HG03565 (cell line): ENCODE measurements at regions not wholly inside any gene's neighbourhood (a gene's known extent, or its start where the extent isn't known, plus 50 kb on each side); places are given as distances from the start of the nearest gene placed in this dataset.

Experiments
- ATAC-seq: cut with Tn5 transposase; IDR thresholded peaks from one replicate; pipeline ENCODE4 v1.9.1; 2021; ENCODE audit warnings: mild to moderate bottlenecking, moderate library complexity; ENCODE audit not compliant: unreplicated experiment

DNA sequence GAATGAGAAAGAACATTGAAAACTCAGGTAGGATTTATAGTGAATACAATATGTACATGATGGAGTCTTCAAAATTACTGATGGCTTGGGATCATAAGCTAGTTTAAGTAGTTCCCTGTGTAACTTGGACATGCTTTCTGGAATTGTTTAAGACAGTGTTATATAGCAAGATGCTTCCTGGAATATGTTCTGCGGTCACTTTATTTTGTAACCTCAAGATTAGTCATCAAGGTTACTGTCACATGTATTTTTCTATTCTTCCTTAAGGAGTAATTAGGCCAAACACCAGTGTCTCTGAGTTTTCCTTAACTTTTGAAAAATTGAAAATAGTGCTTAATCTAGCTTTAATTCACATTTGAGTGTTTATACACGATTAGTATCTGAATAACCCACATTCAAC is 760.3 kb upstream of the ARRDC4 start:
- ATAC-seq, result no peak

DNA sequence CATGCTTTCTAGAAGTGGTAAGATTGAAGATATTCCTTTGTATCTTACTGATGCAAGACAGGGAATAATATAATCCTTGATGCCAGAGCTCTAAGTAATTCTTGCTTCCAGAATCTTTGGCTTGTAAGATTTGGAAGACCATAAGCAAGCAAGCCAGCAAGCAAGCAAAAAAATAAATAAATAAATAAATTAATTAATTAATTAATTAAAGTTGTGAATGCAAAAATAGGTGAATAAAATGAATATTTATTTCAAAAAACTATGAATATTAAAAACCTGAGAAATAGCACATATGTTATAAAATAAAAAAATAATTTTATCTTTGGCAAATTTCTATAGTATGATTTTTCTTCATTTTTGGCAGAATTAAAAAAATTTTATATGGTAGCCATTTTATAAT is 750.2 kb upstream of the ARRDC4 start:
- no peak for ATAC-seq

- no peak for ATAC-seq
Measured at GRCh38 chr15:97215629-97216028, 744.9 kb upstream of the ARRDC4 start.

DNA sequence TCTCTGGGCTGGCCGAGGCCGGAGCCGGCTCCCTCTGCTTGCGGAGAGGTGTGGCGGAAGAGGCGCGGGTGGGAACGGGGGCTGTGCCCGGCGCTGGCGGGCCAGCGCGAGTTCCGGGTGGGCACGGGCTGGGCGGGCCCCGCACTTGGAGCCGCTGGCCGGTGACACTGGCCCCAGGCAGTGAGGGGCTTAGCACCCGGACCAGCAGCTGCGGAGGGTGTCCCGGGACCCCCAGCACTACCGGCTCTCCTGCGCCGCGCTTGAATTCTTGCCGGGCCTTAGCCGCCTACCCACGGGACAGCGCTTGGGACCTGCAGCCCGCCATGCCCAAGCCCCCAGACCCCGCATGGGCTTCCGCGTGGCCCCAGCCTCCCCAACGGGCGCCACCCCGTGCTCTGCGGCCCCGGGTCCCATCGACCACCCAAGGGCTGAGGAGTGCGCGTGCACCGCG is 736.3 kb upstream of the ARRDC4 start:
- ATAC-seq, result no peak

DNA sequence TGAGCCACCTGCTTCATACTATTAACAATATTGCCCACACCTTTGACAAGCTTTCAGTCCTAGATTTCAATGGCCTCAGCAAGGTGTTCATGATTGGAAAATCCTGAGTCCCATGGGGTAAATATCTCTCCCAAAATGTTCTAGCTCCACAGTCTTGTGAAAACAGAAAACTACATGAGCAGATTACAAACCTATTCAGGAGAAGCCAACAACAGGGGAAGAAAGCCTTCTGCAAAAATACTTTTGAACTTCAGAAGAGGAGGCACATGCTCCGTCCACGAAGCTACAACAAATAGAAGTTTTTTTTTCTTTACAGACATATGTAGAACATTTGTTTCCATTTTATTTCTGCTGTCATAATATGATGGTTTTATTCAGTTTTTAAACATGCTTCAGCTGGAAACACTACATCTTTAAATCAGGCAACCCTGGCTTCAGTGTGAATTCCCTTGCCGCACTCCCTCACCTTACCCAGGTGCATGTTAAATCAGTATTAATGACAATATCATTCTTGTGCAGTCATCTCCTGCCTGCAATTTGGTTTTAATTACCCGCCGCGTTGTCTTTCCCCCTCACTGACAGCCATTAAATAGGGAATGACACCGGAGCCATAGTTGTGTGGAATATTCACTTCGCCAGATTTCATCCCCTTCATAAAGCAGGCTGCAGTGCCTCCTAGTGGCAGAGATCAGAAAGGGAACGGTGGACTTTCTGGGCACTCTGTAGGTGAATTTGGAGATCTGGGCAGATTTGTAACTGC is 725.5 kb upstream of the ARRDC4 start:
- ATAC-seq, result no peak

DNA sequence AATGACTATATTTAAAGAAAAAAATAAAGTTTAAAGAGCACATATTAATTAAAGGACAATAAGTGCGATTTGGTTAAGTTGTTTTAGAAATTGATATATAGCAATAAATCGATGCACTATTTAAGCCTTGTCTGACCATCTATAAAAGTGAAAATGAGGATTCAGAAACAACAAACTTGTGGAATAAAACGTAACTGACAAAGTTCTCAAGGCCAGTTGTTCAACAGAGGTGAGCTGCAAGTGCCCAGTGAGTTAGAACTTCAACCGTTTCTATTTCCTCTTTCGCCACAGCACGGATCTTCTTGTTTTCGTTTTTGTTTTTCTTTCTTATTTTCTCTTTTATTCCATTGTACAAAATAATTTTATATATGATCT is 724.9 kb upstream of the ARRDC4 start:
- no peak for ATAC-seq

GRCh38 chr15:97236140-97236539 is 724.4 kb upstream of the ARRDC4 start:
- ATAC-seq, result no peak

DNA sequence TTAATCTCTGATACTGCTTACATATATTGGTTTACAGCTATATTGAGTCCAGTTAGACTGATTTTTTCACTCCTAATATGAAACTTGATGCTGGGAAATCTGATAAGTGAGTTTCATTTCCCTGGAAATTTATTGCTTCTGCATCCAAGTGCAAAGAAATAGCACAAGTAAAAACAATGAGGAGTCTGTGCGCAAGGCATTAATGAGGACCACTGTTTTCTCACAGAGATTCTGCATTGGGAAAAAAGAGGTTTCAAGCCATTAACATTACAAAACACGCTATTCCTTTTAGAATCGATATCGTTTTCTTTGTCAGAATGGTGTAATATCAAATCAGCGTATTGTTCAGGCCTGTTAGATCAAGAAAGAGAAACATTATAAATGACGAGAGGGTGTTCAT is 723.3 kb upstream of the ARRDC4 start:
- ATAC-seq, result no peak

DNA sequence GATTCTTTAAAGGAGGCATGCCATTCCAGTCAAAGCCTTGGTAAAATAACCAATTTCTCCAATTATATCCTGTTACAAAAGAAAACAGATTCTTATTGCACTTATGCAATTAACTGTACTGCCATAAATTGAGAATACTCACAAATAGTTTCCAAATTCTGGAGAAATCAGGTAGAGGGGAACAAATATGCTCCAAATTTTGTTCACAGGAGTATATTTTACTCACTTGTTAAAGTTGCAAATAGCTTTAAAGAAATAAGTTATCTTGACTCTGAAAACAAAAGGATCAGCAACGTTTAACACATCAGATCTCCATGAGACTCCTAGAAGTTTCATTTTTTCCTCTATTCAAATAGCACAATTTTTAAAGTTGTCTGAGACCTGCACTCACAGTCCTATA is 712.1 kb upstream of the ARRDC4 start:
- ATAC-seq, result no peak

- no peak for ATAC-seq
Measured at GRCh38 chr15:97259943-97260342, 700.6 kb upstream of the ARRDC4 start.

- no peak for ATAC-seq
Measured at GRCh38 chr15:97301166-97301565, 659.3 kb upstream of the ARRDC4 start.

DNA sequence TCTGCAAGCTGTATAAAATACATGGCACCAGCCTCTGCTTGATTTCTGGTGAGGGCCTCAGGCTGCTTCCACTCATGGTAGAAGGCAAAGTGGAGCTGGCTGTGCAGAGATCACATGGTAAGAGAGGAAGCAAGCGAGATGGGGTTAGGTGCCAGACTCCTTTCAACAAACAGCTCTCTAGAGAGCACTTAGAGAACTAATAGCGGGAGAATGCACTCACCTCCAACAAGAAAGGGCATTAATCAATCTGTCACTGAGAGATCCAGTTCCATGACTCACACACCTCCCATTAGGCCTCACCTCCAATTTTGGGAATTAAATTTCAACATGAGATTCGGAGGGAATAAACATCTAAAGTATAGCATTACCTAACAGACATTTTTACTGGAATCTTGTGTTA is 644.1 kb upstream of the ARRDC4 start:
- ATAC-seq, result no peak

DNA sequence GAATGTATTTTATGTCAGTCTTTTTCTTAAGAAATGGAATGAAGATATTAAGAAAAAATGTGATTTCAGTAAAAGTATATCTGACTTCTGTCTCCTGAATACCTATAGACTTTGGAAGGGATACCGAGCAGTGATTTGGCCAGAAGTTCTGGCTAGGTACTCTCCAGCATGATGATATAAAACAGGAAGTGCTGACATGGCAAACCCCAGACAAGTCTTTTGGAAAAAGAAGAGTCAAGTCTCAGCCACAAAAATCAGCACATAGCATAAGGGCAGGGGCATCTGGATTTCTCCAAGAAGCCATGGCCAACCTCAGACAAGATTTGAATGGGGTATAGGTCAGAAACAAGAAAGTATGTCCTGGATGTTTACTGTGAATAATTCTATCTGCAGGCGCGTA is 643.3 kb upstream of the ARRDC4 start:
- ATAC-seq, result no peak

- ATAC-seq, result no peak
Measured at GRCh38 chr15:97319291-97319690, 641.2 kb upstream of the ARRDC4 start.

DNA sequence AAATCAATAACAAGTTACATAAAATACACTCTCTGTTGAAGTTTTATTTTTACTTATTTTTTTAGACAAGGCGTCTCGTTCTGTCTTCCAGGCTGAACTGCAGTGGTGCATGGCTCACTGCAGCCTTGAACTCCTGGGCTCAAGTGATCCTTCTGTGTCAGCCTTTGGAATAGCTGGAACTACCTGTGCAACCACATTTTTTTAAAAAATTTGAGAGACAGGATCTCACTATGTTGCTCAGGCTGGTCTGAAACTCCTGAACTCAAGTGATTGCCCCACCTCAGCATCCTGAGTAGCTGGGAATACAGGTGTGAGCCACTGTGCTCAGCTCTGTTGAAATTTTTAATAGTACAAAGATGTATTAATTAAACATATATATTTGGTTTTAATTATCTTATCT is 614.3 kb upstream of the ARRDC4 start:
- ATAC-seq, result no peak

- no peak for ATAC-seq
Measured at GRCh38 chr15:97350813-97351212, 609.7 kb upstream of the ARRDC4 start.

- no peak for ATAC-seq
Measured at GRCh38 chr15:97383516-97383915, 577.0 kb upstream of the ARRDC4 start.

DNA sequence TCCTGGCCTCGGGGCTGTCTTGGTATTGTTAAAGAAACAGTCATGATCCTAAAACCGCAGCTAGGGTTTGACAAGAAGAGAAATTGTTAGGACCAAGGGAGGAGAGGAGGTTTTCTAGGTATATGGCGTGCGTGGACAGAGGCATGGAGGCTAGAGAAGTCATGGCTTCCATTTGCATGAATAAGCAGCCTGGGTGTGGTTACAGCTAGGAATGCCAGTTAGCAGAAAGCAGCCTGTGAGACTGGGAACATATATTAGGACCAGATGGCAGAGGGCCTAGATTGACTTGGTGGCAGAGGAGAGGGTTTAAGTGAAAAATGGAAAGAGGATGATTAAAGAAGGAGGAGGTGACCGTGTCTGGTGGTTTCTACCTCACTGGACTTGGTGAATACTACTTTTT is 573.6 kb upstream of the ARRDC4 start:
- ATAC-seq, result no peak

- no peak for ATAC-seq
Measured at GRCh38 chr15:97401195-97401594, 559.3 kb upstream of the ARRDC4 start.

DNA sequence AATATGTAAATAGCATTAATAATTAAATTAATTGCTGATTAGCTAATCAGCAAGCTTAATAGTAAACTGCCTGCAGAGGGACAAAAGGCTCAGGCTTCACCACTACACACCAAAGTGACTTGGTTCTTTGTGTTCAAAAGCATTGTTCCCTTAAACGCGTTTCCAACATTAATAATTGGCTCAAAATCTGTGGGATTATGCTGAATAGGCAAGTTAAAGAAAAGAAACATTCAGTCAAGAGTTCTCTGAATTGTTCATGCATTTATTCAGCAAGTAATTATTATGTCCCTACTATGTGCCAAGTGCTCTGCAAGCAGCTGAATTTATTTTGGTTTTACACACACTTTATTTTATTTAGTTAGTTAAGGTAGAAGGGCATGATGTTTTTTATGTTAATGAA is 558.5 kb upstream of the ARRDC4 start:
- no peak for ATAC-seq

GRCh38 chr15:97406841-97407240 is 553.7 kb upstream of the ARRDC4 start:
- ATAC-seq, result no peak

DNA sequence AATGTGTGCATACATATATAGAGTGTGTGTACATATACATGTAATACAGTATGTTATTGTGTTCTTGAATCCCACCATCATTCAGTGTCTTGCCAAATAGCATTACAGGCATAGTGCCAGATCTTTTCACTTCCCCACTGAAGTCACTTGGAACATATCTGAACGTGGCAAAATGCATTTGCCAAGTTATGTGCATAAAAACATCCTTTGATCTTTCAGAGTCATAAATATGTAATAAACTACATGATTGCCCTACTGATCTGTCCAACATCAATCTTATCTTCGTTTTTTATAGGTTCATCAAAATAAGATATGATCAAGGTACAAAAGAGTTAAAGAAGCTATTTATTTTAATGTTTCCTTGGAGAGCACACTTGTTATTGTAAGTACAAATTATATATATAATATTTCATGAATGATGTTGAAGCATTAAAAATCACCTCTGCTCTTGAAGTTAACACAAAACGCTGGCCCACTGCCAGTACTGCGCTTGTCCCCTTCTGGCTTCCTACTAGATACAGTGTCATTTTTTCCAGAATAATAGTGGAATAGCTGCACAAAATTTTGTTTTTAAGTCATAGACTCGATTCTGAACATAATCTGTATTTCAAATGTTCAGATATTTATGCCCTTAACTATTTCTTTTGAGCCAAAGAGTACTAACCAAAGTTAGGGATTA is 549.5 kb upstream of the ARRDC4 start:
- ATAC-seq, result no peak

GRCh38 chr15:97420130-97420529 is 540.4 kb upstream of the ARRDC4 start:
- no peak for ATAC-seq
